HG02885 (cell line): ENCODE measurements at regions not wholly inside any gene's neighbourhood (a gene's known extent, or its start where the extent isn't known, plus 50 kb on each side); places are given as distances from the start of the nearest gene placed in this dataset.
"Not testable (repeated sequence)": the region's sequence is repeated elsewhere in the genome, so short reads cannot be mapped to it uniquely, and the experiment has no call there.

Experiments used
- ATAC-seq: cut with Tn5 transposase; IDR thresholded peaks from one replicate; pipeline ENCODE4 v1.9.1; 2021; ENCODE audit warnings: mild to moderate bottlenecking; ENCODE audit not compliant: unreplicated experiment, poor library complexity

- no peak for ATAC-seq
Observed at GRCh38 chr7:125857606-125858005, 928.0 kb upstream of the POT1 start.

GRCh38 chr7:125848157-125848556, 918.5 kb upstream of the POT1 start:
- no peak for ATAC-seq

GRCh38 chr7:125847692-125848091, 918.1 kb upstream of the POT1 start:
- no peak for ATAC-seq

- ATAC-seq, result no peak
Observed at GRCh38 chr7:125847055-125847454, 917.4 kb upstream of the POT1 start.

GRCh38 chr7:125845686-125846085, 916.1 kb upstream of the POT1 start:
- ATAC-seq, result no peak

GRCh38 chr7:125834421-125834820, 904.8 kb upstream of the POT1 start:
- no peak for ATAC-seq

- ATAC-seq, result no peak
Observed at GRCh38 chr7:125833839-125834238, 904.2 kb upstream of the POT1 start.

GRCh38 chr7:125830743-125831142, 901.1 kb upstream of the POT1 start:
- ATAC-seq, result no peak

- ATAC-seq, result no peak
Observed at GRCh38 chr7:125828153-125828700, 898.6 kb upstream of the POT1 start.

GRCh38 chr7:125823538-125823937, 893.9 kb upstream of the POT1 start:
- ATAC-seq, result no peak

- ATAC-seq, result no peak
Observed at GRCh38 chr7:125820495-125820894, 890.9 kb upstream of the POT1 start.

- no peak for ATAC-seq
Observed at GRCh38 chr7:125814100-125814499, 884.5 kb upstream of the POT1 start.

- ATAC-seq, result not testable (repeated sequence)
Observed at GRCh38 chr7:125806491-125806890, 876.9 kb upstream of the POT1 start.

GRCh38 chr7:125804273-125804672, 874.6 kb upstream of the POT1 start:
- ATAC-seq, result no peak

- ATAC-seq, result no peak
Observed at GRCh38 chr7:125780153-125780552, 850.5 kb upstream of the POT1 start.

- no peak for ATAC-seq
Observed at GRCh38 chr7:125775317-125775716, 845.7 kb upstream of the POT1 start.

GRCh38 chr7:125773113-125773785, 843.6 kb upstream of the POT1 start:
- no peak for ATAC-seq

GRCh38 chr7:125747966-125748365, 818.3 kb upstream of the POT1 start:
- no peak for ATAC-seq

- ATAC-seq, result no peak
Observed at GRCh38 chr7:125746510-125746909, 816.9 kb upstream of the POT1 start.

- ATAC-seq, result no peak
Observed at GRCh38 chr7:125727215-125727614, 797.6 kb upstream of the POT1 start.

GRCh38 chr7:125695626-125696025, 766.0 kb upstream of the POT1 start:
- ATAC-seq, result no peak

- no peak for ATAC-seq
Observed at GRCh38 chr7:125683156-125683555, 753.5 kb upstream of the POT1 start.
